Activated CD4-positive, alpha-beta T cell treated with anti-CD3 and anti-CD28 coated beads, Interleukin-2, amount 10 ng/mL, durations not matched to agents 24 days and 14 days (primary cell): ENCODE measurements at regions not wholly inside any gene's neighbourhood (a gene's known extent, or its start where the extent isn't known, plus 50 kb on each side); places are given as distances from the start of the nearest gene placed in this dataset.
A peak's percentile ranks its signal among the peaks of the same experiment; 100 is the strongest.

Experiments
- DNase-seq: peaks from one replicate; pipeline ENCODE4 v3.0.0; 2022
- H3K27ac Mint-ChIP-seq: one replicate; pipeline ENCODE4 v1.8.0; 2022; ENCODE audit warnings: mild to moderate bottlenecking, mixed read lengths
- H3K27me3 Mint-ChIP-seq: one replicate; pipeline ENCODE4 v1.8.0; 2022; ENCODE audit warnings: mixed read lengths
- H3K36me3 Mint-ChIP-seq: one replicate; pipeline ENCODE4 v1.8.0; 2022; ENCODE audit warnings: low read depth, mild to moderate bottlenecking, mixed read lengths
- H3K4me1 Mint-ChIP-seq: one replicate; pipeline ENCODE4 v1.8.0; 2021; ENCODE audit warnings: mixed read lengths
- H3K4me3 Mint-ChIP-seq: one replicate; pipeline ENCODE4 v1.8.0; 2022; ENCODE audit warnings: mild to moderate bottlenecking, moderate library complexity, mixed read lengths
- H3K9me3 Mint-ChIP-seq: one replicate; pipeline ENCODE4 v1.8.0; 2021; ENCODE audit warnings: mixed read lengths
- intact Hi-C: fragments of 100-400 bp; cut with micrococcal nuclease; formaldehyde crosslinking; loops from one replicate; pipeline ENCODE4 v1.15.1; 2023

DNA sequence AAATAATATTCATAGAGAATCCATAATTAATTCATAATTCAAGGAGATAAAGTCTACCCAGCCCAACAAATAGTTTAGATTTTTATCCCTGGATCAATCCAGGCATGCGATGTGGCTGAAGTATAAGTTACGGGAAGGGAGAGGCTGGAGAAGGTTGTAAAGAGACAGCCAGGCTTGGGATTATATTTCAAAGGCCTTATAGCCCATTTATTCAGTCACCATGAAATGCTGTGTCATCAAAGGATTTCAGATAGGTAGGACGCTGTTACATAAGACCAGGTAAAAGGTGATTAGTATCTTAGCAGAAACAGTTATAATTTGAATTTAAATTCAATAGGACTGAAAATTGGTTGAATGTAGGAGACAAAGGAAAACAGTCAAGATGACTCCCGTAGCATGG, 73.0 kb upstream of the NFKB1 start:
- peaks cover 5% of the 10 kb centered on the region for H3K27me3 Mint-ChIP-seq
- H3K4me3 Mint-ChIP-seq = no peak overlapping the region
- H3K36me3 Mint-ChIP-seq = peaks cover 3% of the 10 kb centered on the region
- peaks cover 14% of the 10 kb centered on the region for H3K4me1 Mint-ChIP-seq
- intact Hi-C loops = no loop called here
- H3K9me3 Mint-ChIP-seq = no peaks in the 10 kb centered on the region
- DNase-seq = no peak
- H3K27ac Mint-ChIP-seq = no peak overlapping the region

DNA sequence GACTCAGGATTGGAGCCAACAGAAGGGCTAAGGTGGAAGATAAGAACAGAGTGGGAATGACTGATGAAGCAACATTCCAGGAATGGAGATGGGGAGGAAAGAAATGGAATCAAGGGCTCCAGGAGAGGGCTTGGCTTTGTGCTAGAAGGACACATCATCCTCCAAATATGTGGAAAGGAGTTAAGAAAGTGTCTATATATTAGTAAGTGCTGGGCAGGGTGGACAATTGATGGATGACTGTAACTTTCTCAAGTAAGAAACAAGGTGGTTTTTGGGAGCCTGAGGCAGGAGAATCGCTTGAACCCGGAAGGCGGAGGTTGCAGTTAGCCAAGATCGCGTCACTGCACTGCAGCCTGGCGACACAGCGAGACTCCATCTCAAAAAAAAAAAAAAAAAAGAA, 71.6 kb upstream of the NFKB1 start:
- intact Hi-C loops = no loop called here
- peak; percentile 49 for DNase-seq
- H3K36me3 Mint-ChIP-seq = peaks cover 3% of the 10 kb centered on the region
- peaks cover 14% of the 10 kb centered on the region for H3K4me1 Mint-ChIP-seq
- no peak overlapping the region for H3K27ac Mint-ChIP-seq
- peaks cover 8% of the 10 kb centered on the region for H3K27me3 Mint-ChIP-seq
- H3K4me3 Mint-ChIP-seq = peak overlapping the region; percentile 35
- H3K9me3 Mint-ChIP-seq = no peaks in the 10 kb centered on the region

DNA sequence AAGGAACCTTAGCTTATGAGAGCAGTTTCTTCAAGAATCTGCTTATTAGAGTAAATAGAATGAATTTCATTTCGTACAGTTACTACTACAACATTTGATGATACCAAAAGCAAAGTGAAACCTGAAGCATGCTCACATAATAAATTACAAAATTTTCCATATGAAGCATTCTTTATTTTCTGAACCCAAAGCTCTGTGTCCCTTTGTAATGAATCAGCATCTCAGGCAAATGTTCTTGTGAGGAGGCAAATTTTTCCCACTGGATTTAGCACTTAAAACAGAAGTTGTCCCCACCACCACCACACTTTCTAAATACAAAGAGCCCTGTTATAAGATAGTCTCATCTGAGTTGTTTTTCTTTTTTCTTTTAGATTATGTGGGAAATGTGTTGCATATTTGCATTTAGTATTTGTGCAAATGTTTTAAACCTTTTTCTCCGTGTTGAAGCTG, 70.7 kb upstream of the NFKB1 start:
- peaks cover 14% of the 10 kb centered on the region for H3K4me1 Mint-ChIP-seq
- peaks cover 5% of the 10 kb centered on the region for H3K36me3 Mint-ChIP-seq
- peak; percentile 54 for DNase-seq
- H3K9me3 Mint-ChIP-seq = no peaks in the 10 kb centered on the region
- peaks cover 8% of the 10 kb centered on the region for H3K27me3 Mint-ChIP-seq
- intact Hi-C loops = loop anchor here (2.0 to 5.0 kb wide), 3 partner anchors 397 to 1262 kb away; partner anchors contain the start of genes BDH2 and UBE2D3
- peak overlapping the region; percentile 90 for H3K4me3 Mint-ChIP-seq
- H3K27ac Mint-ChIP-seq = peak overlapping the region; percentile 88

DNA sequence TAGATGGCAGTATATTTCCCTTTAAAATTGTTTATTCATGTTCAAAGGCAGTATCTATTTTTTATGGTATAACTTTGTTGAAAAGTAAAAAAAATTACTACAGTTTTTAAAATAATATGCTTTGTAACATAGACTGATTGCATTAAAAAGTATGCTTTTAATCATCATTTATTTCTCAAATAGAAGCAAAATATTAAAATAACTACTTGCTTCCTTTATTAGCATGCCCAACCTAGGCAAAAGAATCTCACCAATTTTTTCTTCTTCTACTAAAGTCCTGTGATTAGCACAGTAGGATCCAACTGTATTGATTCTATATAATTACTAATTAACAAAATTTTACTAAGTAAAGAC, 69.6 kb upstream of the NFKB1 start:
- peaks cover 8% of the 10 kb centered on the region for H3K27me3 Mint-ChIP-seq
- no peaks in the 10 kb centered on the region for H3K9me3 Mint-ChIP-seq
- H3K27ac Mint-ChIP-seq = no peak overlapping the region
- peaks cover 5% of the 10 kb centered on the region for H3K36me3 Mint-ChIP-seq
- H3K4me1 Mint-ChIP-seq = peaks cover 14% of the 10 kb centered on the region
- H3K4me3 Mint-ChIP-seq = peak overlapping the region; percentile 90
- intact Hi-C loops = loop anchor here (1.0 to 5.0 kb wide), 9 partner anchors 16 to 1263 kb away; partner anchors contain the start of genes BDH2, SLC39A8 and UBE2D3
- no peak for DNase-seq

DNA sequence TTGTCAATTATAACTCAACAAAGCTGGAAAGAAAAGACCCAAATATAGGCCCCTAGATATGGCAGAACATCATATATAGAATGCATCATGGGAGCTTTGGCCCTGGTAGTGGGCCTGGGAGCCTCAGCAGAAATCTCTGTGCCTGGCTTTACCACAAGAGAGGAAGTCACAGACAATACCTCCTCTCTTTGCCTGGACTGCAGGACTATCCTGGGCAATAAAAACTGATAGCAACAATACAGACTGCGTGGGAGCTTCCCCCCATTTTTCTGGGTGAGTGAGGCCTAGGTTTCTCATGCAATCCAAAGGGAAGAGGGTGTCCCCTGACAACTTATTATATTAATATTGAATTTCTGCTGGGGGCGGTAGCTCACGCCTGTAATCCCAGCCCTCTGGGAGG, 64.0 kb upstream of the NFKB1 start:
- no peak overlapping the region for H3K4me3 Mint-ChIP-seq
- DNase-seq = no peak
- no peaks in the 10 kb centered on the region for H3K4me1 Mint-ChIP-seq
- H3K9me3 Mint-ChIP-seq = no peaks in the 10 kb centered on the region
- H3K27ac Mint-ChIP-seq = no peak overlapping the region
- peaks cover 12% of the 10 kb centered on the region for H3K27me3 Mint-ChIP-seq
- intact Hi-C loops = no loop called here
- H3K36me3 Mint-ChIP-seq = peaks cover 2% of the 10 kb centered on the region

DNA sequence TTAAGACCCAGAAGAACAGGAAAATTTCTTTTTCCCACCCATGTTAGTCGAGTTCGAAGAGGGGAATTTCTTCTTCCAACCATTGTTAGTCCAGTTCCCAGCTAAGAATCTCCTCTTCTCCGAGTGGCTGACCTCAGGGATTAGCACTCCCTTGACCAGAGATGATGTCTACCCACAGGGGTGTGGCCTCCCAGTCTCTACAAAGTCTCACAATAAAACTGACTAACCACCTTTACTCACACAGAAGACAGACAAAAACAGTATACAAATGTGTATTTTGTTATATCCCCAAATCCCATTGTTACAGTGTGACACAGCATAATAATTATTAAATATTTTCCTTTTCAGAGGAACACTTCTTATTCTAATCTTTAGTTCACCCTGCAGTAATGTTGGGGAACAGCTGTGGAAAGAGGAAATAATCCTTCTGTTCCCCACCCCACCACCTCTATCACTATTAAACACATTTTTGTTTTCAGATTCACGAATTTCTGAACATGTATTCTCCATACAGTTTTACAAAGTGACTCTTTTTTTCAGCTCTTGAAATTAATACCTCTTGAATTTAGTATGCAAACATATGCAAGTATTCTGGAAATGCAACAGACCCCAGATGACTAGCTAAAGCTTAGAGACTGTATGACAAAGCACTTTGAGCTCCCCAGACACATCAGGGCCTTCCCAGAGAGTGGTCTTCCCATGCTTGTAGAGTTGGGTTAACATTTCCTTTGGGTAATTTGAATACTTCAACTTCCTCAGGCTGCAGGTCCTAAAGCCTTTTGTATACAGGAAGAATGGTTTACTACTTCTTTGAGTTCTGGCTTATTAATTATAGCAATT, 62.5 kb upstream of the NFKB1 start:
- intact Hi-C loops = no loop called here
- Mint-ChIP-seq H3K27ac (no peak overlapping the region), H3K9me3 (no peaks in the 10 kb centered on the region), H3K27me3 (peaks cover 7% of the 10 kb centered on the region), H3K4me1 (no peaks in the 10 kb centered on the region), H3K36me3 (peaks cover 2% of the 10 kb centered on the region), H3K4me3 (no peak overlapping the region)
- no peak for DNase-seq

DNA sequence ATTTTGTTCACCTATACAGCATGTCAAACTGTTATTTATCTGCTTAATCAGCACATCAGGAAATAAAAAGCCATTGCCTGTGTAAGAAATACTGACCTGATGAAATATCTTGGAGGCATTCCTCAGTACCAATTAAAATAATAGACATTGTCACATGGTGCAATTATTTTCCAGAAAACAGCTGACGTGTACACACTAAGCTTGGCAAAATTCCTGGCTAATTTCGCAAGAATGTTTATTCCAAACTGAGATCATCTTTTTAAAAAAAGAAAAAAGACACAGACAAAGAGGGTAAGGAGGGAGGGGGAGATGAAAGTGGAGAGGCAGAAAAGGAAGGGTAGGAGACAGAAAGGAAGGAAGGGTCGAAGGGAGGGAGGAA, 61.9 kb upstream of the NFKB1 start:
- H3K9me3 Mint-ChIP-seq = no peaks in the 10 kb centered on the region
- intact Hi-C loops = no loop called here
- DNase-seq = no peak

DNA sequence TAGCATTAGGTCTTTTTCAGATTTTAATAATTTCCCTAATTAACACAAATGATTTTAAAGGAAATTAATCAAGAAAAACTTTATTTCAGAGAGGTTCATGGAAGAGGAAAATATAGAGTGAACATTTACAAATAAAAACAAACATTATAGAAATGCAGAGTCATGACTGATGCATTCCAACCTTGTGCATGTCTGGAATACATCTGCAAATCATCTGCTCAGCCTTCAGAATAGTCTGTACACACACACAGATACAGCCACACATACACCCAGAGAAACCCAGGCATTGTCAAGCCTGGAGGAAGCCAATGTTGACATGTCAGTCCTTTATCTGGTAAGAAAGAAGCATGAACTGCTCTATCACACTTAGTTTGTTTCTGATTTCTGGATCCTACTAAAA, 61.3 kb upstream of the NFKB1 start:
- H3K36me3 Mint-ChIP-seq = no peaks in the 10 kb centered on the region
- no peak overlapping the region for H3K4me3 Mint-ChIP-seq
- H3K27me3 Mint-ChIP-seq = peaks cover 7% of the 10 kb centered on the region
- H3K9me3 Mint-ChIP-seq = no peaks in the 10 kb centered on the region
- peaks cover 6% of the 10 kb centered on the region for H3K4me1 Mint-ChIP-seq
- no peak overlapping the region for H3K27ac Mint-ChIP-seq
- intact Hi-C loops = no loop called here
- no peak for DNase-seq

More for the DNA sequence above, 61.9 kb upstream of the NFKB1 start:
- H3K4me3 Mint-ChIP-seq = no peak overlapping the region
- peaks cover 4% of the 10 kb centered on the region for H3K4me1 Mint-ChIP-seq
- H3K27ac Mint-ChIP-seq = no peak overlapping the region
- H3K27me3 Mint-ChIP-seq = peaks cover 7% of the 10 kb centered on the region
- peaks cover 2% of the 10 kb centered on the region for H3K36me3 Mint-ChIP-seq

DNA sequence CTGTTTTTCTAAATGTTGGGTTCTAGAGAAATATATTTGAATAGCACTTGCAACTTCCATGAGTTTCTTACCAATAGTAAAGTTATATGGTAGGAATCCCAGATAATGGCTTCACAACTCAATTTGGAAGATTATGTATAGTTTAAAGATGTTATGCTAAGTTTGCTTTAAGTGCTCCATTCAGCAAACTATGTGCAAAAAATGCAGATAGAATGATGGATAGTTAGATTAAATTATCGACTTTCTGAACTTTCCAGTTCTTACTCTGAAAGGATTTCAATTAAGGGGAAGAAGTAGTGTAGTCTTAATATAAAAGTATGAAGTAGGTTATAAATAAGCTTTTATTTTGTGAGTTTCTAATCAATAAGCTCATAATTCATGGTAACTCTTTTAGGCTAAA, 60.7 kb upstream of the NFKB1 start:
- peaks cover 7% of the 10 kb centered on the region for H3K27me3 Mint-ChIP-seq
- no peak overlapping the region for H3K4me3 Mint-ChIP-seq
- no peak overlapping the region for H3K27ac Mint-ChIP-seq
- peaks cover 6% of the 10 kb centered on the region for H3K4me1 Mint-ChIP-seq
- intact Hi-C loops = no loop called here
- no peak for DNase-seq
- H3K36me3 Mint-ChIP-seq = no peaks in the 10 kb centered on the region
- no peaks in the 10 kb centered on the region for H3K9me3 Mint-ChIP-seq

DNA sequence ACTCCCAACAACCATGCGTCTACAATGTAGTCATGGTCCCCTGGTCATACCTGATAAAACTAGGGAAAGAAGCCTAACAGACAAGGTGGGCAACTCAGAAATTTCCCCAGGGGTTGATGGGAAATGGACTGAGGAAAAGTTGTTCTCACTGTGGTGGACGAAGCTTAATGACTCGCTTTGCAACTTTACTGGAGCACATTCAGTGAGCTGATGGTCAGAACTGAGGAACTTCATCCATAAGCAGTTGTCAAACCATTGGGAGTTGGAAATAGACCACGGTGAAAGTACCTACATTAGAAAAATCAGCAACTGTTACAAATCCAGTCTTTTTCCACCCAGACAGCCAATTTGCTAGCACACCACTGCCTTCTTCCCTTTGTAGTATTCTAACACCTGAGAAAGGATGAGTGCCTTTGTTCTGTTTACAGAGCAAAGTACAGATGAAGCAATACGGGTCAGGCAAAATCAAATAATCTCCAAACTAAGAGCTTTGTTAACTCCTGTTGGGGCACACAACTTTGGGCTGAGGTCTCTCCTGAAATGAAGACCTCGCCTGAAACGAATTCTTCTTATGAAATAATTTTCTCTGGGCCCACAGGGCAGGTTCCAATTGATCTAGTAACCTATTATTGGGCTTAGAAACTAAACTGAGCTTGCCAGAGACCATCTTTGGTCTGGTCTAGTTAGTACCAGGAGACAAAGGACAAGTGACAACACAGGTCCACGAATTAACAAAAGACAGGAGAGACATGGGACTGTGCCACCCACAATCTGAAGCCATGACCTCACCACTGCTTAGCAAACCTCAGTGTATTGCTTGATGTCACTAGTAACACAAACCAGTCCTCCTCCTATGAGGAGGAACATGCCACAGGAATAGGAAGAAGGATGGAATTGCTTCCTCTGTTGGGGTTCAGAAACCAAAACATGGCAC, 58.9 kb upstream of the NFKB1 start:
- intact Hi-C loops = no loop called here
- DNase-seq = no peak
- Mint-ChIP-seq H3K4me3 (no peak overlapping the region), H3K27me3 (peaks cover 7% of the 10 kb centered on the region), H3K36me3 (no peaks in the 10 kb centered on the region), H3K9me3 (no peaks in the 10 kb centered on the region), H3K4me1 (peaks cover 11% of the 10 kb centered on the region), H3K27ac (no peak overlapping the region)

DNA sequence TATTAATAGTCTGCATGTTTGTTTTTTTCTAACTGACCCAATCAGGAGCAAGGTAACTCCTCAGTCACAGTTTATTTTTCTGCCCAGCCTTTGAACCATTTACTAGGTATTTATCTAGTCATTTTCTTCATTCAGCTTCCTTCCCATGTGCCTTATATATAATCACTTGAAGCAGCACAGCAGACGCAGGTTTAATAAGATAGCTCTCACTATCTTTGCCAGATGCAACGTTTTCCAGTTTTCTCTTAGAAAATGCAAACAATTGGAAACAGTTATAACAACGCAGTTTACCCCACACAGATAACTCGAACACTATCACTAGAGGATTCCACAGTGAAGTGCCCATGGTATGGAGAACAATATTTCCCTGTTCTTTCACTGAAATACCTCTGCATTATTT, 56.4 kb upstream of the NFKB1 start:
- Mint-ChIP-seq H3K4me1 (peaks cover 26% of the 10 kb centered on the region), H3K27me3 (peaks cover 5% of the 10 kb centered on the region), H3K27ac (no peak overlapping the region), H3K36me3 (no peaks in the 10 kb centered on the region), H3K4me3 (no peak overlapping the region), H3K9me3 (no peaks in the 10 kb centered on the region)
- intact Hi-C loops = loop anchor here (5.0 kb wide), 2 partner anchors 563 to 648 kb away; no protein-coding TSS in a partner anchor
- no peak for DNase-seq

DNA sequence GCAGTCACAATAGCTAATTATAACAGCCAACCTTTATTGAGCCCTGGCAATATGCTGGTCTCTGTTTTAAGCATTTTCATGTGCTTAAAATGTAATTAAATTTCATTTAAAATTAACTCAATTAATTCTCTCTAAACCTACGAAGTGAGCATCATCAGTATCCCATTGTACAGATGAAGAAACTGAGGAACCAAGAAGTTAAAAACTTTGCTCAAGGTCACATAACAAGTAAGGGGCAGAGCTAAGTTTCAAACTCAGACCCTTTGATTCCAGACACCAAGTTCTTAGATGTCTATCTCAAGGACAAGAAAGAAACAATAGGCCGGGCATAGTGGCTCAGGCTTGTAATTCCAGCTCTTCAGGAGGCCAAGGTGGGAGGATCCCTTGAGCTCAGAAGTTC, 55.9 kb upstream of the NFKB1 start:
- no peaks in the 10 kb centered on the region for H3K9me3 Mint-ChIP-seq
- intact Hi-C loops = loop anchor here (5.0 kb wide), 2 partner anchors 562 to 647 kb away; no protein-coding TSS in a partner anchor
- no peaks in the 10 kb centered on the region for H3K36me3 Mint-ChIP-seq
- H3K4me3 Mint-ChIP-seq = no peak overlapping the region
- H3K27me3 Mint-ChIP-seq = peaks cover 5% of the 10 kb centered on the region
- peaks cover 30% of the 10 kb centered on the region for H3K4me1 Mint-ChIP-seq
- no peak overlapping the region for H3K27ac Mint-ChIP-seq
- no peak for DNase-seq

DNA sequence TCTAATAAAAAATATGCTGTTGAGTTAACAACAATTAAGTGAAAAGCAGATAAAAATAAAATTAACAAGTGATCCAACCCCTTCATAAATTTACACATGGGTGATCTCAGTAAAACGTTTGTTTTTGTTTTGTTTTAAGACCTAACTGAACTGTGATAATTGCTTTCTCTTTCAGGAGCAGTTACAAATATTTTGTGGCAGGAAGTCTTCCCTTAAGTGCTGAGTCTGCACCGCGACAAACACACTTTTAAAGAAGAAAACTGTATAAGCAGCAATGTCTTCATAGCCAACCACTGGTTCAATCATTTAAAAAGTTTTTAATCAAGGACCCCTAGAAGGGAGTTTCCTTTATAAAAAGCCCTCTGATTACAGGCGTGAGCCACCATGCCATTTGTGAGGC, 53.7 kb upstream of the NFKB1 start:
- peak; percentile 78 for DNase-seq
- intact Hi-C loops = loop anchor here (1.0 to 5.0 kb wide), 3 partner anchors 16 to 645 kb away; no protein-coding TSS in a partner anchor
- no peaks in the 10 kb centered on the region for H3K36me3 Mint-ChIP-seq

More for the DNA sequence above, 53.7 kb upstream of the NFKB1 start:
- no peaks in the 10 kb centered on the region for H3K9me3 Mint-ChIP-seq
- H3K4me3 Mint-ChIP-seq = no peak overlapping the region
- peaks cover 36% of the 10 kb centered on the region for H3K4me1 Mint-ChIP-seq
- H3K27me3 Mint-ChIP-seq = peaks cover 2% of the 10 kb centered on the region
- peak overlapping the region; percentile 43 for H3K27ac Mint-ChIP-seq
